CD8-positive, alpha-beta memory T cell (primary cell): ENCODE measurements at regions not wholly inside any gene's neighbourhood (a gene's known extent, or its start where the extent isn't known, plus 50 kb on each side); places are given as distances from the start of the nearest gene placed in this dataset.

Experiments used
- CTCF ChIA-PET: fragments of 350-600 bp; sonication (Branson Sonifier 250); formaldehyde crosslinking; loops from one replicate; lab custom pipeline; 2021; ENCODE audit warnings: antibody characterized with exemption; lab: Charles Lee
- POLR2A ChIA-PET: fragments of 350-600 bp; sonication (Branson Sonifier 250); formaldehyde crosslinking; loops from one replicate; lab custom pipeline; 2021; ENCODE audit warnings: antibody characterized with exemption; lab: Charles Lee
- DNase-seq, 5 donors: peaks; one replicate each; pipeline versions ENCODE4 v3.0.0 to v3.0.0-alpha.2; 2020 to 2022; ENCODE audit warnings: mixed read lengths in 1 of 5
- H3K27ac ChIP-seq: one replicate; pipeline ENCODE4 v1.7.0; 2013; ENCODE audit warnings: low read depth, mild to moderate bottlenecking, low read length, moderate library complexity
- H3K27me3 ChIP-seq: 2 replicates; pipeline ENCODE4 v1.7.0; 2013; ENCODE audit warnings: low read length, mild to moderate bottlenecking; ENCODE audit not compliant: insufficient read depth, poor library complexity, severe bottlenecking
- H3K36me3 ChIP-seq: 2 replicates; pipeline ENCODE4 v1.7.0; 2013; ENCODE audit warnings: mild to moderate bottlenecking, low read length, moderate library complexity; ENCODE audit not compliant: insufficient read depth
- H3K4me1 ChIP-seq: 2 replicates; pipeline ENCODE4 v1.7.0; 2013; ENCODE audit warnings: mild to moderate bottlenecking, low read length, moderate library complexity; ENCODE audit not compliant: insufficient read depth
- H3K4me3 ChIP-seq: 2 replicates; pipeline ENCODE4 v1.7.0; 2013; ENCODE audit warnings: mild to moderate bottlenecking, low read length
- H3K9me3 ChIP-seq: 2 replicates; pipeline ENCODE4 v1.7.0; 2013; ENCODE audit warnings: mild to moderate bottlenecking, low read length
- H3K27ac Mint-ChIP-seq, 8 donors: one replicate each; pipeline ENCODE4 v1.8.0; 2020 to 2021; ENCODE audit warnings: mixed read lengths in 8 of 8, mild to moderate bottlenecking in 6 of 8, inconsistent platforms in 3 of 8, moderate library complexity in 3 of 8
- H3K27me3 Mint-ChIP-seq, 2 donors: one replicate each; pipeline ENCODE4 v1.8.0; 2020 to 2021; ENCODE audit warnings: mixed read lengths in 2 of 2, mild to moderate bottlenecking in 1 of 2, moderate library complexity in 1 of 2
- H3K36me3 Mint-ChIP-seq, 3 donors: one replicate each; pipeline ENCODE4 v1.8.0; 2020 to 2021; ENCODE audit warnings: mixed read lengths in 3 of 3, inconsistent platforms in 1 of 3, mild to moderate bottlenecking in 1 of 3
- H3K4me1 Mint-ChIP-seq, 3 donors: one replicate each; pipeline ENCODE4 v1.8.0; 2020 to 2021; ENCODE audit warnings: mixed read lengths in 3 of 3, inconsistent platforms in 1 of 3, mild to moderate bottlenecking in 1 of 3
- H3K4me3 Mint-ChIP-seq, 7 donors: one replicate each; pipeline ENCODE4 v1.8.0; 2020 to 2021; ENCODE audit warnings: mixed read lengths in 7 of 7, mild to moderate bottlenecking in 6 of 7, moderate library complexity in 4 of 7, inconsistent platforms in 2 of 7
- H3K9me3 Mint-ChIP-seq, 5 donors: one replicate each; pipeline ENCODE4 v1.8.0; 2020 to 2022; ENCODE audit warnings: mixed read lengths in 5 of 5, mild to moderate bottlenecking in 3 of 5, moderate library complexity in 2 of 5, inconsistent platforms in 1 of 5

- Histone ChIP-seq H3K9me3 (no peaks in the 10 kb centered on the region), H3K4me1 (no peaks in the 10 kb centered on the region), H3K27me3 (no peaks in the 10 kb centered on the region), H3K36me3 (no peaks in the 10 kb centered on the region), H3K4me3 (no peak overlapping the region), H3K27ac (no peak overlapping the region)
- Mint-ChIP-seq H3K4me1 (no peaks in the 10 kb centered on the region), H3K36me3 (no peaks in the 10 kb centered on the region), H3K27me3 (no peaks in the 10 kb centered on the region), H3K9me3 (peaks cover 0 to 4% (median 0%) of the 10 kb centered on the region in 5 donors), H3K27ac (no peak overlapping the region), H3K4me3 (no peak overlapping the region)
- ChIA-PET POLR2A (no interaction called here), CTCF (no interaction called here)
- DNase-seq: no peak
Measured at GRCh38 chr11:106286881-106287504, 209.5 kb downstream of the AASDHPPT start.

- H3K27ac ChIP-seq: no peak overlapping the region
- no peaks in the 10 kb centered on the region for H3K9me3 ChIP-seq
- H3K4me3 ChIP-seq: no peak overlapping the region
- no peaks in the 10 kb centered on the region for H3K36me3 Mint-ChIP-seq
- H3K36me3 ChIP-seq: no peaks in the 10 kb centered on the region
- no peaks in the 10 kb centered on the region for H3K4me1 ChIP-seq
- no peaks in the 10 kb centered on the region for H3K27me3 Mint-ChIP-seq
- no peak overlapping the region for H3K27ac Mint-ChIP-seq
- no peaks in the 10 kb centered on the region for H3K27me3 ChIP-seq
- peaks cover 0 to 4% (median 0%) of the 10 kb centered on the region in 5 donors for H3K9me3 Mint-ChIP-seq
- CTCF ChIA-PET: no interaction called here
- POLR2A ChIA-PET: no interaction called here
- DNase-seq: no peak
- H3K4me3 Mint-ChIP-seq: no peak overlapping the region
- no peaks in the 10 kb centered on the region for H3K4me1 Mint-ChIP-seq
Measured at GRCh38 chr11:106288057-106288456, 210.6 kb downstream of the AASDHPPT start.

GRCh38 chr11:106288822-106289387 lies 211.4 kb downstream of the AASDHPPT start:
- Histone ChIP-seq H3K36me3 (no peaks in the 10 kb centered on the region), H3K4me1 (no peaks in the 10 kb centered on the region), H3K27ac (no peak overlapping the region), H3K9me3 (no peaks in the 10 kb centered on the region), H3K4me3 (no peak overlapping the region), H3K27me3 (no peaks in the 10 kb centered on the region)
- peaks cover 0 to 4% (median 0%) of the 10 kb centered on the region in 5 donors for H3K9me3 Mint-ChIP-seq
- no peak for DNase-seq
- no peak overlapping the region for H3K4me3 Mint-ChIP-seq
- H3K27me3 Mint-ChIP-seq: no peaks in the 10 kb centered on the region
- no peaks in the 10 kb centered on the region for H3K36me3 Mint-ChIP-seq
- POLR2A ChIA-PET: no interaction called here
- H3K4me1 Mint-ChIP-seq: no peaks in the 10 kb centered on the region
- CTCF ChIA-PET: no interaction called here
- no peak overlapping the region for H3K27ac Mint-ChIP-seq

- peaks cover 0 to 9% (median 4%) of the 10 kb centered on the region in 5 donors for H3K9me3 Mint-ChIP-seq
- no peak overlapping the region for H3K27ac Mint-ChIP-seq
- DNase-seq: no peak
- H3K27me3 Mint-ChIP-seq: no peaks in the 10 kb centered on the region
- H3K4me3 Mint-ChIP-seq: no peak overlapping the region
- Histone ChIP-seq H3K4me3 (no peak overlapping the region), H3K27ac (no peak overlapping the region), H3K4me1 (no peaks in the 10 kb centered on the region), H3K9me3 (no peaks in the 10 kb centered on the region), H3K36me3 (no peaks in the 10 kb centered on the region), H3K27me3 (no peaks in the 10 kb centered on the region)
- ChIA-PET CTCF (no interaction called here), POLR2A (no interaction called here)
- no peaks in the 10 kb centered on the region for H3K4me1 Mint-ChIP-seq
- H3K36me3 Mint-ChIP-seq: no peaks in the 10 kb centered on the region
Measured at GRCh38 chr11:106292526-106292925, 215.1 kb downstream of the AASDHPPT start.

GRCh38 chr11:106295974-106296373 lies 218.5 kb downstream of the AASDHPPT start:
- H3K4me1 Mint-ChIP-seq: no peaks in the 10 kb centered on the region
- peaks cover 0 to 15% (median 8%) of the 10 kb centered on the region in 5 donors for H3K9me3 Mint-ChIP-seq

GRCh38 chr11:106302416-106302815 lies 225.0 kb downstream of the AASDHPPT start:
- CTCF ChIA-PET: no interaction called here

More at GRCh38 chr11:106295974-106296373, 218.5 kb downstream of the AASDHPPT start:
- ChIA-PET POLR2A (no interaction called here), CTCF (no interaction called here)
- Histone ChIP-seq H3K4me1 (no peaks in the 10 kb centered on the region), H3K4me3 (no peak overlapping the region), H3K9me3 (no peaks in the 10 kb centered on the region), H3K27ac (no peak overlapping the region), H3K36me3 (no peaks in the 10 kb centered on the region), H3K27me3 (no peaks in the 10 kb centered on the region)
- Mint-ChIP-seq H3K4me3 (no peak overlapping the region), H3K27ac (no peak overlapping the region), H3K36me3 (no peaks in the 10 kb centered on the region), H3K27me3 (no peaks in the 10 kb centered on the region)
- DNase-seq: no peak

GRCh38 chr11:106304274-106304673 lies 226.8 kb downstream of the AASDHPPT start:
- H3K9me3 Mint-ChIP-seq: peaks cover 12 to 23% (median 21%) of the 10 kb centered on the region in 5 donors
- no peaks in the 10 kb centered on the region for H3K27me3 ChIP-seq

More at GRCh38 chr11:106302416-106302815, 225.0 kb downstream of the AASDHPPT start:
- no peak overlapping the region for H3K4me3 Mint-ChIP-seq
- H3K36me3 Mint-ChIP-seq: no peaks in the 10 kb centered on the region
- H3K36me3 ChIP-seq: no peaks in the 10 kb centered on the region
- H3K9me3 Mint-ChIP-seq: peaks cover 11 to 31% (median 24%) of the 10 kb centered on the region in 5 donors
- DNase-seq: no peak
- POLR2A ChIA-PET: no interaction called here
- H3K4me3 ChIP-seq: no peak overlapping the region
- H3K4me1 Mint-ChIP-seq: no peaks in the 10 kb centered on the region
- H3K27ac Mint-ChIP-seq: no peak overlapping the region
- H3K27me3 ChIP-seq: no peaks in the 10 kb centered on the region
- no peaks in the 10 kb centered on the region for H3K4me1 ChIP-seq
- peaks cover 0 to 2% of the 10 kb centered on the region in 2 donors for H3K27me3 Mint-ChIP-seq
- H3K9me3 ChIP-seq: no peaks in the 10 kb centered on the region
- no peak overlapping the region for H3K27ac ChIP-seq

GRCh38 chr11:106305458-106305857 lies 228.0 kb downstream of the AASDHPPT start:
- no peaks in the 10 kb centered on the region for H3K4me1 ChIP-seq
- H3K4me3 Mint-ChIP-seq: no peak overlapping the region
- H3K27me3 Mint-ChIP-seq: peaks cover 0 to 2% of the 10 kb centered on the region in 2 donors
- POLR2A ChIA-PET: no interaction called here
- no peaks in the 10 kb centered on the region for H3K27me3 ChIP-seq
- DNase-seq: no peak
- CTCF ChIA-PET: no interaction called here
- peaks cover 12 to 22% (median 21%) of the 10 kb centered on the region in 5 donors for H3K9me3 Mint-ChIP-seq
- H3K27ac Mint-ChIP-seq: no peak overlapping the region
- no peaks in the 10 kb centered on the region for H3K4me1 Mint-ChIP-seq
- H3K4me3 ChIP-seq: no peak overlapping the region
- no peaks in the 10 kb centered on the region for H3K9me3 ChIP-seq
- no peak overlapping the region for H3K27ac ChIP-seq
- no peaks in the 10 kb centered on the region for H3K36me3 Mint-ChIP-seq
- H3K36me3 ChIP-seq: no peaks in the 10 kb centered on the region

More at GRCh38 chr11:106304274-106304673, 226.8 kb downstream of the AASDHPPT start:
- no peak overlapping the region for H3K27ac Mint-ChIP-seq
- no peaks in the 10 kb centered on the region for H3K9me3 ChIP-seq
- no peak for DNase-seq
- H3K4me1 ChIP-seq: no peaks in the 10 kb centered on the region
- CTCF ChIA-PET: no interaction called here
- H3K27me3 Mint-ChIP-seq: peaks cover 0 to 2% of the 10 kb centered on the region in 2 donors
- no peak overlapping the region for H3K27ac ChIP-seq
- H3K4me3 Mint-ChIP-seq: no peak overlapping the region
- no peaks in the 10 kb centered on the region for H3K4me1 Mint-ChIP-seq
- no peaks in the 10 kb centered on the region for H3K36me3 ChIP-seq
- H3K36me3 Mint-ChIP-seq: no peaks in the 10 kb centered on the region
- H3K4me3 ChIP-seq: no peak overlapping the region
- POLR2A ChIA-PET: no interaction called here
